ENCODE measurements at regions not wholly inside any gene's neighbourhood (a gene's known extent, or its start where the extent isn't known, plus 50 kb on each side); places are given as distances from the start of the nearest gene placed in this dataset.

- TF ChIP-seq CTCF (IDR thresholded peaks at IDR 0.05) (no peak), ZFX (IDR thresholded peaks at IDR 0.05; ENCODE audit: borderline replicate concordance) (no peak)
These were observed 51.0 kb upstream of the SENP6 start for GRCh38 chr6:75550544-75551167.
